KMS-11 (cell line): ENCODE measurements at regions not wholly inside any gene's neighbourhood (a gene's known extent, or its start where the extent isn't known, plus 50 kb on each side); places are given as distances from the start of the nearest gene placed in this dataset.

Experiments
- H2AFZ ChIP-seq: fragments of 200-600 bp; sonication (generic); 2 replicates; pipeline ENCODE4 v1.6.1; 2016; ENCODE audit warnings: antibody characterized with exemption, mixed run types, low read depth
- H3K27ac ChIP-seq: fragments of 200-600 bp; sonication (generic); 2 replicates; pipeline ENCODE4 v1.6.1; 2016; ENCODE audit warnings: mild to moderate bottlenecking, mixed run types
- H3K27me3 ChIP-seq: fragments of 200-600 bp; sonication (generic); 2 replicates; pipeline ENCODE4 v1.6.1; 2017; ENCODE audit warnings: mild to moderate bottlenecking, low read depth, mixed run types, moderate library complexity; ENCODE audit not compliant: insufficient read depth
- H3K36me3 ChIP-seq: fragments of 200-600 bp; sonication (generic); 2 replicates; pipeline ENCODE4 v1.6.1; 2017; ENCODE audit warnings: mild to moderate bottlenecking, mixed run types; ENCODE audit not compliant: insufficient read depth
- H3K4me1 ChIP-seq: fragments of 200-600 bp; sonication (generic); 2 replicates; pipeline ENCODE4 v1.6.1; 2016; ENCODE audit warnings: mild to moderate bottlenecking, low read depth, mixed run types; ENCODE audit not compliant: poor library complexity, severe bottlenecking
- H3K4me2 ChIP-seq: fragments of 200-600 bp; sonication (generic); 2 replicates; pipeline ENCODE4 v1.7.0; 2016; ENCODE audit warnings: mild to moderate bottlenecking, mixed run types
- H3K4me3 ChIP-seq: fragments of 200-600 bp; sonication (generic); IDR thresholded peaks from 2 replicates; pipeline ENCODE4 v1.6.1; 2017; ENCODE audit warnings: low read depth, low read length, mixed read lengths; ENCODE audit not compliant: insufficient read depth
- H3K79me2 ChIP-seq: fragments of 200-600 bp; sonication (generic); 2 replicates; pipeline ENCODE4 v1.6.1; 2016; ENCODE audit warnings: low read depth, mixed run types; ENCODE audit not compliant: insufficient read depth
- H3K9ac ChIP-seq: fragments of 200-600 bp; sonication (generic); 2 replicates; pipeline ENCODE4 v1.6.1; 2016; ENCODE audit warnings: mild to moderate bottlenecking, mixed run types
- H4K20me1 ChIP-seq: fragments of 200-600 bp; sonication (generic); 2 replicates; pipeline ENCODE4 v1.6.1; 2016; ENCODE audit warnings: mild to moderate bottlenecking, mixed run types; ENCODE audit not compliant: insufficient read depth
- CTCF ChIP-seq: fragments of 200-600 bp; sonication (generic); conservative IDR thresholded peaks from 2 replicates; pipeline ENCODE4 v1.6.1; 2017; ENCODE audit warnings: low read depth, mild to moderate bottlenecking, antibody characterized with exemption, low read length, moderate library complexity, mixed read lengths

- TF ChIP-seq CTCF = no peak
- Histone ChIP-seq H3K4me1 (no peaks in the 10 kb centered on the region), H3K79me2 (no peaks in the 10 kb centered on the region), H2AFZ (no peak overlapping the region), H3K36me3 (no peaks in the 10 kb centered on the region), H4K20me1 (no peaks in the 10 kb centered on the region), H3K9ac (no peak overlapping the region), H3K4me3 (no peak overlapping the region), H3K27ac (no peak overlapping the region), H3K4me2 (no peak overlapping the region), H3K27me3 (no peaks in the 10 kb centered on the region)
These were observed 165.5 kb downstream of the PTPN11 start for GRCh38 chr12:112584266-112584722.

- no peak overlapping the region for H2AFZ ChIP-seq
- no peaks in the 10 kb centered on the region for H4K20me1 ChIP-seq
- no peak for TF ChIP-seq CTCF
- H3K4me1 ChIP-seq = no peaks in the 10 kb centered on the region
- H3K79me2 ChIP-seq = no peaks in the 10 kb centered on the region
- no peak overlapping the region for H3K27ac ChIP-seq
- no peak overlapping the region for H3K4me3 ChIP-seq
- H3K36me3 ChIP-seq = no peaks in the 10 kb centered on the region
- H3K9ac ChIP-seq = no peak overlapping the region
- H3K27me3 ChIP-seq = no peaks in the 10 kb centered on the region
- H3K4me2 ChIP-seq = no peak overlapping the region
These were observed 167.5 kb downstream of the PTPN11 start for GRCh38 chr12:112586148-112586783.

GRCh38 chr12:112589275-112589674 is 170.5 kb downstream of the PTPN11 start:
- Histone ChIP-seq H2AFZ (no peak overlapping the region), H3K4me1 (no peaks in the 10 kb centered on the region), H3K9ac (no peak overlapping the region), H3K27me3 (no peaks in the 10 kb centered on the region), H3K36me3 (no peaks in the 10 kb centered on the region), H3K4me3 (no peak overlapping the region), H4K20me1 (no peaks in the 10 kb centered on the region), H3K79me2 (no peaks in the 10 kb centered on the region), H3K4me2 (no peak overlapping the region), H3K27ac (no peak overlapping the region)
- no peak for TF ChIP-seq CTCF

- H2AFZ ChIP-seq = no peak overlapping the region
- H3K27ac ChIP-seq = no peak overlapping the region
- H3K9ac ChIP-seq = no peak overlapping the region
- no peaks in the 10 kb centered on the region for H3K79me2 ChIP-seq
- H3K4me2 ChIP-seq = no peak overlapping the region
- H3K4me1 ChIP-seq = no peaks in the 10 kb centered on the region
- H3K36me3 ChIP-seq = no peaks in the 10 kb centered on the region
- H3K27me3 ChIP-seq = no peaks in the 10 kb centered on the region
- TF ChIP-seq CTCF = no peak
- no peaks in the 10 kb centered on the region for H4K20me1 ChIP-seq
- no peak overlapping the region for H3K4me3 ChIP-seq
These were observed 171.5 kb downstream of the PTPN11 start for GRCh38 chr12:112590281-112590680.
